ENCODE measurements at regions not wholly inside any gene's neighbourhood (a gene's known extent, or its start where the extent isn't known, plus 50 kb on each side); places are given as distances from the start of the nearest gene placed in this dataset.

- Mint-ChIP-seq H3K36me3 (no peaks in the 10 kb centered on the region), H3K27me3 (ENCODE audit: insufficient read depth, low read depth) (peaks cover 4% of the 10 kb centered on the region), H3K9me3 (no peaks in the 10 kb centered on the region), H3K4me1 (peaks cover 9% of the 10 kb centered on the region), H3K27ac (no peak overlapping the region), H3K4me3 (no peak overlapping the region)
- Histone ChIP-seq H3K27ac (no peak overlapping the region), H3K4me3 (no peak overlapping the region), H2AFZ (replicated peaks) (no peak overlapping the region), H3K79me2 (ENCODE audit: low read depth) (no peaks in the 10 kb centered on the region), H3F3A (ENCODE audit: low read depth) (no peaks in the 10 kb centered on the region), H3K27me3 (no peaks in the 10 kb centered on the region), H3K4me2 (no peak overlapping the region), H3K9me3 (ENCODE audit: low read depth) (no peaks in the 10 kb centered on the region), H3K4me1 (peaks cover 5% of the 10 kb centered on the region), H4K20me1 (ENCODE audit: low read depth) (no peaks in the 10 kb centered on the region), H3K9ac (no peak overlapping the region), H3K36me3 (no peaks in the 10 kb centered on the region)
- DNase-seq (ENCODE audit: low spot score): no peak
- TF ChIP-seq EZH2 (IDR thresholded peaks at IDR 0.05) (no peak), CTCF (IDR thresholded peaks at IDR 0.05) (no peak), EZH2phosphoT487 (IDR thresholded peaks at IDR 0.05) (no peak)
Observed at GRCh38 chr1:115218699-115219098, 119.3 kb downstream of the NGF start.

GRCh38 chr1:115218034-115218405, 120.0 kb downstream of the NGF start:
- H4K20me1 ChIP-seq (ENCODE audit: low read depth): no peaks in the 10 kb centered on the region
- Mint-ChIP-seq H3K9me3 (no peaks in the 10 kb centered on the region), H3K4me1 (peaks cover 7% of the 10 kb centered on the region), H3K27me3 (ENCODE audit: insufficient read depth, low read depth) (peaks cover 4% of the 10 kb centered on the region), H3K4me3 (no peak overlapping the region), H3K36me3 (no peaks in the 10 kb centered on the region), H3K27ac (no peak overlapping the region)
- H3K27ac ChIP-seq: no peak overlapping the region
- H3K4me3 ChIP-seq: no peak overlapping the region
- TF ChIP-seq EZH2phosphoT487 (IDR thresholded peaks at IDR 0.05) (no peak), CTCF (IDR thresholded peaks at IDR 0.05) (no peak), EZH2 (IDR thresholded peaks at IDR 0.05) (no peak)
- no peaks in the 10 kb centered on the region for H3F3A ChIP-seq (ENCODE audit: low read depth)
- no peak overlapping the region for H2AFZ ChIP-seq (replicated peaks)
- H3K27me3 ChIP-seq: no peaks in the 10 kb centered on the region
- no peaks in the 10 kb centered on the region for H3K36me3 ChIP-seq
- H3K9ac ChIP-seq: no peak overlapping the region
- no peaks in the 10 kb centered on the region for H3K79me2 ChIP-seq (ENCODE audit: low read depth)
- peaks cover 5% of the 10 kb centered on the region for H3K4me1 ChIP-seq
- H3K4me2 ChIP-seq: no peak overlapping the region
- DNase-seq (ENCODE audit: low spot score): no peak
- no peaks in the 10 kb centered on the region for H3K9me3 ChIP-seq (ENCODE audit: low read depth)

DNA sequence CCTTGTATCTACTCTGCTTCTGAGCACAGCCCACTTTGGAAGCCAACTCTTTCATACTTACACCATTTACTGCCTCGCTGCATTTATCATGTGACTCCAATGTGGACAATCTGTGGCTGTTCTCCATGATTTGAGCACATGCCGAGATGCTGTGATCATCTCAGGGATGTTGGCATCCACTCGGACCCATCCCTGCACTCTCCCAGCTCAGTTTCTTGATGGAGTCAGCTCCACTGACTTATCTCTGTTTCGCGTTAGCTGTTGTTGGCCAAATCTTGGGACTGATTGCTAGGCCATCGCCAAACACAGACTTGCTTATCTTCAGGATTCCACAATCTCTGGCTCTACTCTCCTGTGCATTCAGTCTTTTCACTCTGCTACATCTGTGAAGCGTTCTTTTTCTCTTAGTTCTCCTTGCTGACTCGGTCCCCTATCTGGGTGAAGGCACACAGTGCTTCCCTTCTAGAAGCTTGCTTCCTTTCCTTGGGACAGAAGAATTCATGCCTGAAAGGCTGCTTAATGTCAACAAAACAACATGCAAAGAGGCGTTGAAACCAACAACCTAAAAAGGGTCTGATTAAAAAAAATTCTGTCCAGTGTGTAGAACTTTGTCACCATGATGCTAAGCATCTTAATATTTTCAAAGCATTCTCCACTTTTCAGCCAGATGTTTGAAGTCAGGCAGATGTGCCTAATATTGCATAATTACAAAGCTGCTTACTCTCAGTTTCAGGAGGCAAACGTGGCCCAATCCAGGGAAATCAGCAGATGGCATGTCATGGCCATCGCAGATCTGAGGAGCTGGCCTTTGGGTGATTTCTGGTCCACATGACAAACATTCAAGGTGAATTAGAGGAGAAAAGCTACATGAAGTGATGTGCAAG, 120.7 kb downstream of the NGF start:
- no peaks in the 10 kb centered on the region for H3K9me3 Mint-ChIP-seq
- H3K27me3 Mint-ChIP-seq (ENCODE audit: insufficient read depth, low read depth): peaks cover 6% of the 10 kb centered on the region
- Histone ChIP-seq H3K79me2 (ENCODE audit: low read depth) (no peaks in the 10 kb centered on the region), H3K4me2 (no peak overlapping the region), H3K9me3 (ENCODE audit: low read depth) (no peaks in the 10 kb centered on the region), H3K4me1 (peaks cover 5% of the 10 kb centered on the region), H2AFZ (replicated peaks) (no peak overlapping the region), H3K36me3 (no peaks in the 10 kb centered on the region), H3K4me3 (no peak overlapping the region), H3K27ac (no peak overlapping the region), H4K20me1 (ENCODE audit: low read depth) (no peaks in the 10 kb centered on the region), H3K9ac (no peak overlapping the region), H3K27me3 (no peaks in the 10 kb centered on the region), H3F3A (ENCODE audit: low read depth) (no peaks in the 10 kb centered on the region)
- H3K4me1 Mint-ChIP-seq: peaks cover 7% of the 10 kb centered on the region
- no peak for DNase-seq (ENCODE audit: low spot score)
- H3K36me3 Mint-ChIP-seq: no peaks in the 10 kb centered on the region
- TF ChIP-seq CTCF (IDR thresholded peaks at IDR 0.05) (no peak), EZH2 (IDR thresholded peaks at IDR 0.05) (no peak), EZH2phosphoT487 (IDR thresholded peaks at IDR 0.05) (no peak)
- no peak overlapping the region for H3K27ac Mint-ChIP-seq
- no peak overlapping the region for H3K4me3 Mint-ChIP-seq

All from neural progenitor cell (in vitro differentiated cells).